Activated T-cell treated with anti-CD3 and anti-CD28 coated beads, Interleukin-2, amount 50 U/mL, for 1 hour (primary cell): ENCODE measurements at regions not wholly inside any gene's neighbourhood (a gene's known extent, or its start where the extent isn't known, plus 50 kb on each side); places are given as distances from the start of the nearest gene placed in this dataset.
A peak's percentile ranks its signal among the peaks of the same experiment; 100 is the strongest.
"Not testable (repeated sequence)": the region's sequence is repeated elsewhere in the genome, so short reads cannot be mapped to it uniquely, and the experiment has no call there.

Experiments
- DNase-seq: peaks from one replicate; pipeline ENCODE4 v3.0.0-alpha.2; 2020

DNA sequence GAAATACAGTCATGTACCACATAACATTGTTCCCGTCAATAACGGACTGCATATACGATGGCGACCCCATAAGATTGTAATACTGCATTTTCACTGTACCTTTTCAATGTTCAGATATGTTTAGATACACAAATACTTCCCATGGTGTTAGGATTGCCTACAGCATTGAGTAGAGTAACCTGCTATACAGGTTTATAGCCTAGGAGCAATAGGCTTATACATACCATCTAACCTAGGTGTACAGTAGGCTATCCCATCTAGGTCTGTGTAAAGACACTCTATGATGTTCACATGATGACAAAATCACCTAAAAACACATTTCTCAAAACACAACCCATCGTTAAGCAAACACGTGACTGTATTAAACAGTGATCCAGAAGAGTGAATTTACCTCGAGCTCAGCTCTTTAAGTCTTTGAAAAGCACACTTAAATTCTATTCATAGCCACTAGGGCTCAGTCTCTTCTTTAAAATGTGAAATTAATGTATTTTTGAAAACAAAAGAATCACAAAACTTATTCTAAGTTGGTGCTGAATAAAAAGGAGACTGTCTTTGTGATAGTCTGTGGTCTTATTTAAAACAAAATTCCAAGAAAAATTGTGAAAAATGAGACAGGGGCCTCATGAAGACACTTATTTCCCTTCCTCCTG, 239.1 kb upstream of the ARID2 start:
- no peak for DNase-seq

DNA sequence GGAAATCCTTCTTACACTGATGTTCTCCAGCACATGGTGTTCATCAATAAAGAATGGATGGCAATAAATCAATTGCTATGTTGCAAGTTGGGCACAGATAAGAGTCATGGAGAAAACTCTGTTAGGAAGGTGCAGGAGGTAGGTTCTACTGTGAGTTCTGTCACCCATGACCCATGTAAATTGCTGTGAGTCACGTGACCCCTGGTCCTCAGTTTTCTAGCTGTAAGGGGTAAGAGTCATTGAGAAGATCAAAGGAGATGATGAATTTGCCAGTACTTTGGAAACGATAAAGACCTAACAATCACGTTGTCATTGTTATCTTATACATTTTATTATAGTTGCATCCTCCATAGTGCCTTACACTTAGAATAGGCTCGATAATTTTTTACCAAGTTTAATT, 235.2 kb upstream of the ARID2 start:
- no peak for DNase-seq

DNA sequence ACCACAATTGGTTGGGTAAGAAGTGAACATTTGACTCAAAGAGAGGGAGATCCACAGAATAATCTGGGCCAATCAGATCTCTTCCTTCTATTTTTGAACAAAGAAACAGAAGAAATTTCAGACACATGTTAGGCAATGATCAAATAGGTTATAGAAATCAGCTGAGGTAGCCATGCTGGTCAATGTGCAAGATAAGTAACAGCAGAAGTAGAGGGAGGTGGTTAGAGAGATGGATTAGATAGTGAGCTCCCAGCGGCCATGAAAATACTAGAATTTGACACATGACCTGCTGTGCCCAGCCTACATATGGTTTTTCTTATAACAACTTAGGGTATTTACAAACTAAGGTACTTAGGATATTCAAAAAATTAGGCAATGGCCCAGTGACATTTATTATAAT, 230.9 kb upstream of the ARID2 start:
- no peak for DNase-seq

- no peak for DNase-seq
Observed at GRCh38 chr12:45502481-45503128, 226.9 kb upstream of the ARID2 start.

DNA sequence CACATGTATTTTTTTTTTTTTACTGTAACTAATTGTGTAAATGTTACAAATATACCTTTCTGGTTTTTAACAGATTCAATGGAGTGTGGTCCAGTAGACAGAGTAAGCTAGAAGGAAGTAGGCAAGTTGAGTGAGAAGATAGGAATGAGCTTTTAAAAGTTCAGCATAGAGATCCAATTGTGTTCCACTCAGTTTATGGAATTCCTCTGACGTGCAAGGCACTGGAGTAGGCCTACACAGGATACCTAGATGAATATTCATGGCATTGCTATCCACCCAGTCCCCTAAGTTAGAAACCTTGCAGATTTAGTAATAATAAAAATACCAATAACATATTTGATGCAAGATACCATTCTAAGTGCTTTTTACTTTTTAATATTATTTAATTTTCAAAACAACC, 225.6 kb upstream of the ARID2 start:
- no peak for DNase-seq

- no peak for DNase-seq
Observed at GRCh38 chr12:45504316-45505010, 225.0 kb upstream of the ARID2 start.

DNA sequence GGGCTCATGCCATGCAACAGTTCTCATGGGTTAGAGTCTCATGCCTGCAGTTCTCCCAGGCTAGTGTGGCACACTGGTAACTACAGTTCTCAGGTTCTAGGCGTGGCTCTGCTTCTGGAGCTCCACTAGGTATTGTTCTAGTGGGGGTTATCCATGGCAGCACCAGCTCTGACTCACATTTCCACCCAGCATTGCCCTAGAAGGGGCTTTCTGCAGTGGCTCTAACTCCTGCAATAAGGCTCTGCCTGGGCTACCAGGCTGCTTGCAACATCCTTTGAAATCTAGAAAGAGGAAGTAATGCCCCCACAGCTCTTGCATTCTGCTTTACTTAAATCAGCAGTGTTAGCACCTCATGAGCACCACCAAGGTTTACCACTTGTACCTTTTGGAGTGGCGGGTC, 220.3 kb upstream of the ARID2 start:
- DNase-seq: no peak

DNA sequence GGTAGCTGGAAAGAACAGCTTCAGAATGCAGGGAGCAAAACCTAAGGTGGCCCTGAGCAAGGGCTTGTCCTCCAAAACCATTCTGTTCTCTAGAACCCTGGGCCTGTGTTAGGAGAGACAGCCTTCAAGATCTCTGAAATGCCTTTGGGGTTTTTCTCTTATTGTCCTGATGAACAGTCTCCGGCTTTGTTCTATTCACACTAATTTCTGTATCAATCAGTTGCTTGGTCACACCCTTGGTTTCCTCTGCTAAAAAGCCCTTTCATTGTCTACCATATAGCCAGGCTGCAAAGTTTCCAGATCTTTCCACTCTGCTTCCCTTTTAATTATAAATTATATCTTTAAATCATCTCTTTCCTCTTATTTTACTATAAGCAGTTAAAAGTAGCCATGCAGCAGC, 219.9 kb upstream of the ARID2 start:
- DNase-seq: no peak

GRCh38 chr12:45517381-45517780, 212.1 kb upstream of the ARID2 start:
- DNase-seq: no peak

DNA sequence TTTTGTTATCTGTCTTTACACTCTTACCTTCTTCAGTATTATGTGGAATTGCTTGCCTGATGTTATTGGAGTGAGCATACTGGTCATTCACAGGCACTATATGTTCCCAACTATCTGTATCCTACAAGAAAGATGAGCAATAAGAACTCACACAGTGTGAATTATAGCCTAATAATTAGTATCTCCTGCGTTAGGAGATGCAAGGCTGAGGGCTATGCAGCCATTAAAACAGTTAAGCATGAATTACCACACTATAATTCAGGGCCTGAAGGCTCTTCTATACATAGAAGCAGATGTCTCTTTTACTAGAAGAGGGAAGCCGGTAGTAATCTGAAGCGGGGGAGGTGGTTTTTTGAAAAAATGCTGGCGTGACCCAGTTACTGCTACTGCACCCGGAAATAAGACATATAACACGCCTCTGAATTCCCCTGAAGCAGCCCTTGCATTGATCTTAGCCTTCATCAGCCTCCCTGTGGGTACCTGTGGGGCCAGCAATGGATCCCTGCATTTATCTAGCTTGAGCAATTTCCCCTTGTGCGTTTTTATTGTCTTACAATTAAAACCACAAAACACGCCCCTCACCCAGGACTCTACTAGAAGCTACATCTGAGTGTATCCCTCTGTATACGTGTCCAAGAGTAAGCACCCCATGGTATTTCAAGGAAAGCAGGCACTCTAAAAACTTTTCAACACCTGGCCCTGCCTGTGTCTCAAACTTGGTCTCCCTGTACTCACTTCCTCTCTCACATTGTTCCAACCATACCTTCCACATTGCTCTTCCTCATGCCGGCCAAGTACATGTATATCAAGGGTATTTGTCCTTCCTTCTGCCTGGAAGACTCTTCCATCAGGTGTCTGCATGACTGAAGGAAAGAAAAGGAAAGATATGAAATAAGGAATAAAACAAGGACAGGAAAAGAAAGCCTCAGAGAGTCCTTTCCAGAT, 210.9 kb upstream of the ARID2 start:
- peak; percentile 25 for DNase-seq

DNA sequence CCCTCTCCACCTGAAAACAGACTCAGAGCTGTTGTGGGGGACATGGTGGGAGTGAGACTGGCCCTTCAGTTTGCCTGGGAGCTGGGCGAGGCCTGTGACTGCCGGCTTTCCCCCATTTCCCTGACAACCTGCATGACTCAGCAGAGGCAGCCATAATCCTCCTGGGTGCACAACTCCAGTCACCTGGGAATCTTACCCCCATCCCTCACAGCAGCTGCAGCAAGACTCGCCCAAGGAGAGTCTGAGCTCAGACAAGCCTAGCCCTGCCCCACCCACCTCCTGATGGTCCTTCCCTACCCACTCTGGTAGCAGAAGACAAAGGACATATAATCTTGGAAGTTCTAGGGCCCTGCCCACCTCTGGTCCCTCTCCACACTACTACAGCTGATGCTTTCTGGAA, 207.3 kb upstream of the ARID2 start:
- no peak for DNase-seq

- DNase-seq: not testable (repeated sequence)
Observed at GRCh38 chr12:45526823-45527222, 202.7 kb upstream of the ARID2 start.

GRCh38 chr12:45532113-45532512, 197.4 kb upstream of the ARID2 start:
- DNase-seq: no peak

DNA sequence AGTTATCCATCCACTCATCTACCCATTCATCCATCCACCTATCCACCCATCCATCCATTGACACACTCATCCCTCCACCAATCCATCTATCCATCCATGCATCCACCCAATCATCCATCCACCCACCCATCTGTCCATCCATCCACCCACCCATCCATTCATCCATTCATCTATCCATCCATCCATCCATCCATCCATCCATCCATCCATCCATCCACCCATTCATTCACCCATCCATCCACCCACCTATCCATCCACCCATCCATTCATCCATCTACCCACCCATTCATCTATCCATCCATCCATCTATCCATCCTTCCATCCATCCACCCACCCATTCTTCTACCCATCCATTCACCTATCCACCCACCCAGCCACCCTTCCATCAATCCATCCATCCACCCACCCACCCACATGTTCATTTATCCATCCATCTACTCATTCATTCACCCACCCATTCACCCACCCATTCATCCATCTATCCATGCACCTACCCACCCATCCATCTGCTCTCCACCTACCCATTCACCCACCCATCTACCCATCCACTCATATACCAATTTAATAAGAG, 193.8 kb upstream of the ARID2 start:
- no peak for DNase-seq

GRCh38 chr12:45536284-45536683, 193.2 kb upstream of the ARID2 start:
- no peak for DNase-seq

DNA sequence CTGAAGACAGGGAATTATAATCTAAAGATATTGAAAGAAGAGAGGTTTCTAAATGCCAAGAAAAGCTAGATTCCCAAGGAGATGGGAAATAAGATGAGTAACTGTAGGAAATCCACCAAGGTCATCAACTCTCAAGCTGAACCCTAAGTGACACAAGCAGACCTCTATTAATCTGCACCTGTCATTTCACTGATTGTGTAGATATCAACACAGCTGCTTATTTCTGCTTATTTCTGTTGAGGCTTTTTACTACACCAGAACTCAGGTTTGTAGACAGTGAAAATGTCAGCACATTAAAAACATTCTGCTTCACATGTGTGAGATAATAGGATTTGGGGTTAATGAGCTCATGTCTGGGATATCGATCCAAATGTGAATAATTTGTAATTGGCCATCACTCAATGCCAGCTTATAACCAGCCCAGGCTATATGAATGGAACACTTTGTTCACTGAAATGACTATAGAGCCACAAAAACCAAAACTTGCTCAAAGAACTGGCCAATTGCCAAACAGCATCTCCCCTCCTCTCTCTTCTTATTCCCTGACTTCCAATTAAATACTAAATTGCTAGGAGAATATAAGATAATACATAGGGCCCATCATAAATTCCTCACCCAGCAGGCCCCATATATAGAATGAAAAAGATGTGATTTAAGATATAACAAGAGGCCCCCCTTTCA, 188.7 kb upstream of the ARID2 start:
- no peak for DNase-seq

DNA sequence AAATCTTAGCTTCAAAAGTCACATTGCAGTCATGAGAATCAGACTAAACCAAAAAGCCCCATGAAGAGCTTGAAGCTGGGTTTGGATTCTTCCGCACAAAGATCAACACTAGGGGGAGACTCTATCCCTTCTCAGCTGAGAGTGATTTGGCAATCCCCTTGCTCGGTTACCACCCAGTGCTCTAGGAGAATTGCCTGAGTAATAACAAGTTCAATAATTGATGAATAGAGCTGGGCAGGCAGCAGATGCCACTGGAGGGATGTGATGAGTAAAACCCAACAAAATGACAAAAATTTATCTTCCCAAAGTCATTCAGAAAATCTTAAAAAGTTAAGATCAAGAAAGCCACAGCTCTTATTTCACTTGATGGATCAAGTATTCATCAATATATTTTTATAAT, 185.6 kb upstream of the ARID2 start:
- no peak for DNase-seq

DNA sequence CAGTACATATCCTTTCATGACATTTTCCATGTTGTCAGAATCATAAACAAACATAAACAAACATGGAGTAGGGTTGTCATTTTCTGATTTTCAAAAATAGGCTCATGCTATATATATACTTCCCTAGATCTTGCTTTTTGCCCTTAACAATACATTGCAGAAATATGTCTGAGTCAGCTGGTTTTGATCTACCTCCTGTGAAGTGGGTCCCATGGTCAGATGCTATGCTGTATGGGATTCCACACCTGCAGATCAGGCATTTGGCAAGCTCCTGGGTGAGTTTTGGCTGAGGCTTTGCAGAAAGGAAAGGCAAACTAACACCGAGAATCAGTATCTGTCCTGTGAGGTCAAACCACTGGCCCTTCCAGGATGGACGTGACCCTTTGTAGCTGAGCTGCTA, 183.0 kb upstream of the ARID2 start:
- DNase-seq: no peak

GRCh38 chr12:45547132-45547531, 182.4 kb upstream of the ARID2 start:
- DNase-seq: no peak

DNA sequence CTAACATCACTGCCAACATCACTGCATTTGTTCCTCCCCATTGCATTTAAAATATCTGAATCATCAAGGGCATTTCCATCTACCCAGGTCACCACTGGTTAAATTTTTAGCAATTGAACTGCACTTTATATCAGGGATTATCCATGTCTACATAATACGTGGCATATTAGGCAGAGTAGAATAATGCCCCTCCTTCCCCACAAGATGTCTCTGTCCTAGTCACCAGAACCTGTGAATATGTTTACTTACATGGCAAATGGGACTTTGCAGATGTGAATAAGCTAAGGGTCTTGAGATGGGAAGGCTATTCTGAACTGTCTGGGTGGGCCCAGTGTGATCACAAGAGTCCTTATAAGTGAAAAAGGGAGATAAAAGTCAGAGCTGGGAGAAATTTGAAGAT, 181.7 kb upstream of the ARID2 start:
- DNase-seq: no peak

GRCh38 chr12:45548426-45548825, 181.1 kb upstream of the ARID2 start:
- DNase-seq: no peak

GRCh38 chr12:45549337-45549902, 180.1 kb upstream of the ARID2 start:
- no peak for DNase-seq
